HCT116 (cell line): ENCODE measurements at regions not wholly inside any gene's neighbourhood (a gene's known extent, or its start where the extent isn't known, plus 50 kb on each side); places are given as distances from the start of the nearest gene placed in this dataset.

Source experiments
- ATAC-seq: fragments of 200-7000 bp; cut with Tn5 transposase; 2 replicates; pipeline ENCODE4 v1.9.1; 2020; ENCODE audit warnings: mild to moderate bottlenecking, moderate library complexity
- BruUV-seq: library from RNA; stranded (reverse); fragments of 400-500 nt; replicated peaks from 2 replicates; lab custom pipeline; 2021; lab: Mats Ljungman, UMichigan
- CTCF ChIA-PET: fragments of 300-600 bp; sonication (Branson Sonifier 250); formaldehyde crosslinking; loops from one replicate; lab custom pipeline; 2021; ENCODE audit warnings: antibody characterized with exemption; lab: Charles Lee
- POLR2A ChIA-PET: fragments of 300-600, 350-600 bp; sonication (Branson Sonifier 250); formaldehyde crosslinking; loops from one replicate; lab custom pipeline; 2021; ENCODE audit warnings: antibody characterized with exemption; lab: Charles Lee
- RAD21 ChIA-PET, 2 experiments: fragments of 300-600 bp; sonication (Branson Sonifier 250); formaldehyde crosslinking; loops; one replicate each; lab custom pipeline; 2023; ENCODE audit warnings: low total read pairs in 2 of 2; ENCODE audit not compliant: uncharacterized antibody in 2 of 2, unreplicated experiment in 2 of 2, low non-redundant PET in 1 of 2; lab: Charles Lee
- DNase-seq: peaks from one replicate; pipeline ENCODE4 v3.0.0-alpha.2; 2010; ENCODE audit warnings: low read depth, low spot score
- H2AFZ ChIP-seq: fragments of 200-600 bp; shearing (Covaris generic), sonication (generic); 2 replicates; pipeline ENCODE4 v1.6.1; 2017; ENCODE audit warnings: low read depth, mixed run types, mixed read lengths, antibody characterized with exemption, low read length; ENCODE audit not compliant: poor library complexity, severe bottlenecking
- H3K27ac ChIP-seq: 2 replicates; pipeline ENCODE4 v1.5.1; 2012; ENCODE audit warnings: low read depth, low read length
- H3K27me3 ChIP-seq: fragments of 200-600 bp; sonication (generic); 2 replicates; pipeline ENCODE4 v1.6.1; 2016; ENCODE audit warnings: mixed run types, low read length, mixed read lengths; ENCODE audit not compliant: insufficient read depth
- H3K36me3 ChIP-seq, 2 experiments: fragments of 200-500 bp in 1 of 2; fragments of 200-600 bp in 1 of 2; sonication (Bioruptor generic) in 1 of 2; sonication (generic) in 1 of 2; 2 replicates each; pipeline versions ENCODE4 v1.5.1 to v1.6.1; 2014 to 2016; ENCODE audit warnings: low read length in 2 of 2, inconsistent platforms in 1 of 2, mixed read lengths in 1 of 2, mixed run types in 1 of 2; ENCODE audit not compliant: insufficient read depth in 2 of 2, control insufficient read depth in 1 of 2
- H3K4me1 ChIP-seq, 2 experiments: fragments of 200-600 bp in 1 of 2; sonication (generic) in 1 of 2; 2 replicates each; pipeline versions ENCODE4 v1.5.1 to v1.6.1; 2012 to 2017; ENCODE audit warnings: low read length in 2 of 2, inconsistent platforms in 1 of 2, mild to moderate bottlenecking in 1 of 2, mixed read lengths in 1 of 2, mixed run types in 1 of 2, moderate library complexity in 1 of 2; ENCODE audit not compliant: insufficient read depth in 2 of 2, control insufficient read depth in 1 of 2
- H3K4me2 ChIP-seq: fragments of 200-600 bp; sonication (generic); 2 replicates; pipeline ENCODE4 v1.6.1; 2017; ENCODE audit warnings: mixed run types, low read length, mixed read lengths
- H3K4me3 ChIP-seq, 2 experiments: fragments of 200-600 bp in 1 of 2; sonication (generic) in 1 of 2; replicated peaks in 1 of 2; 2 replicates each; pipeline ENCODE4 v1.5.1; 2011 to 2016; ENCODE audit warnings: low read length in 2 of 2, control low read depth in 1 of 2, low read depth in 1 of 2, mild to moderate bottlenecking in 1 of 2, mixed read lengths in 1 of 2, mixed run types in 1 of 2
- H3K79me2 ChIP-seq: fragments of 200-600 bp; sonication (generic); 2 replicates; pipeline ENCODE4 v1.6.1; 2017; ENCODE audit warnings: mild to moderate bottlenecking, mixed run types, low read length, moderate library complexity, mixed read lengths; ENCODE audit not compliant: insufficient read depth
- H3K9ac ChIP-seq: fragments of 200-600 bp; sonication (generic); 2 replicates; pipeline ENCODE4 v1.6.1; 2016; ENCODE audit warnings: low read length, mixed read lengths
- H3K9me2 ChIP-seq: fragments of 200-600 bp; sonication (generic), shearing (Covaris generic); 2 replicates; pipeline ENCODE4 v1.6.1; 2017; ENCODE audit warnings: mixed run types, mild to moderate bottlenecking, moderate library complexity; ENCODE audit not compliant: insufficient read depth
- H3K9me3 ChIP-seq, 2 experiments: fragments of 200-500 bp in 1 of 2; fragments of 200-600 bp in 1 of 2; sonication (Bioruptor generic) in 1 of 2; sonication (generic) in 1 of 2; 2 replicates each; pipeline ENCODE4 v1.6.1; 2014 to 2017; ENCODE audit warnings: low read length in 2 of 2, mixed read lengths in 2 of 2, inconsistent platforms in 1 of 2, low read depth in 1 of 2, mild to moderate bottlenecking in 1 of 2, mixed run types in 1 of 2, moderate library complexity in 1 of 2; ENCODE audit not compliant: control insufficient read depth in 1 of 2, insufficient read depth in 1 of 2
- H4K20me1 ChIP-seq: fragments of 200-600 bp; sonication (generic), shearing (Covaris generic); 2 replicates; pipeline ENCODE4 v1.6.1; 2017; ENCODE audit warnings: mixed run types, mild to moderate bottlenecking, moderate library complexity; ENCODE audit not compliant: insufficient read depth
- CBX3 ChIP-seq: IDR thresholded peaks from 2 replicates; pipeline ENCODE4 v1.6.1; 2012; ENCODE audit warnings: low read depth
- CTCF ChIP-seq, 3 experiments: fragments of 200-600 bp in 1 of 3; sonication (generic) in 1 of 3; IDR thresholded peaks in 2 of 3; conservative IDR thresholded peaks in 1 of 3; 2 replicates each; pipeline ENCODE4 v1.5.1; 2012 to 2017; ENCODE audit warnings: low read depth in 2 of 3, low read length in 2 of 3, antibody characterized with exemption in 1 of 3, borderline replicate concordance in 1 of 3, control low read depth in 1 of 3, mild to moderate bottlenecking in 1 of 3, mixed read lengths in 1 of 3, mixed run types in 1 of 3, moderate library complexity in 1 of 3; ENCODE audit not compliant: insufficient read depth in 1 of 3
- EZH2 ChIP-seq: fragments of 200-600 bp; sonication (generic); IDR thresholded peaks from 2 replicates; pipeline ENCODE4 v1.6.1; 2017; ENCODE audit warnings: antibody characterized with exemption, mixed run types
- JUND ChIP-seq: IDR thresholded peaks from 2 replicates; pipeline ENCODE4 v1.6.1; 2012
- MAX ChIP-seq: IDR thresholded peaks from 2 replicates; pipeline ENCODE4 v1.6.1; 2012
- POLR2A ChIP-seq: IDR thresholded peaks from 2 replicates; pipeline ENCODE4 v1.7.0; 2011; ENCODE audit warnings: borderline replicate concordance; ENCODE audit not compliant: insufficient read depth, insufficient read length; ENCODE audit errors: extremely low read depth
- RAD21 ChIP-seq: IDR thresholded peaks from 2 replicates; pipeline ENCODE4 v1.6.1; 2012; ENCODE audit warnings: low read depth, mild to moderate bottlenecking
- SIN3A ChIP-seq: IDR thresholded peaks from 2 replicates; pipeline ENCODE4 v1.6.1; 2012; ENCODE audit warnings: low read depth
- SP1 ChIP-seq: IDR thresholded peaks from 2 replicates; pipeline ENCODE4 v1.6.1; 2012; ENCODE audit warnings: low read depth
- TCF7L2 ChIP-seq: IDR thresholded peaks from 2 replicates; pipeline ENCODE4 v1.7.0; 2011; ENCODE audit warnings: borderline replicate concordance, inconsistent platforms; ENCODE audit not compliant: insufficient read depth, insufficient read length; ENCODE audit errors: extremely low read depth
- ZNF274 ChIP-seq: fragments of 200-500 bp; sonication (Bioruptor generic); IDR thresholded peaks from 2 replicates; pipeline ENCODE4 v1.6.1; 2014; ENCODE audit warnings: mild to moderate bottlenecking, low read depth, low read length, inconsistent platforms
- intact Hi-C: fragments of 100-400 bp; cut with micrococcal nuclease; formaldehyde crosslinking; loops from 2 replicates; pipeline ENCODE4 v1.10.0; 2022

GRCh38 chrX:28491941-28492340 lies 95.3 kb upstream of the IL1RAPL1 start:
- Histone ChIP-seq H3K79me2 (no peaks in the 10 kb centered on the region), H2AFZ (no peak overlapping the region), H3K9me2 (no peaks in the 10 kb centered on the region), H3K9me3 (no peaks in the 10 kb centered on the region), H3K4me1 (peaks cover 18 to 24% of the 10 kb centered on the region in 2 experiments), H3K36me3 (no peaks in the 10 kb centered on the region), H3K9ac (no peak overlapping the region), H3K27ac (no peak overlapping the region), H4K20me1 (no peaks in the 10 kb centered on the region), H3K4me2 (no peak overlapping the region), H3K4me3 (no peak overlapping the region), H3K27me3 (no peaks in the 10 kb centered on the region)
- intact Hi-C loops, result no loop called here
- TF ChIP-seq EZH2 (no peak), JUND (no peak), SIN3A (no peak), TCF7L2 (no peak), MAX (no peak), RAD21 (no peak), CBX3 (no peak), CTCF (IDR thresholded peaks at IDR 0.05 in 2 of 3, conservative IDR thresholded peaks at IDR 0.05 in 1 of 3; ENCODE audit: borderline replicate concordance in 1 of 3, insufficient read depth in 1 of 3, low read depth in 2 of 3, low read length in 2 of 3) (no peak), POLR2A (no peak), ZNF274 (no peak), SP1 (no peak)
- DNase-seq (no peak), ATAC-seq (no peak)
- CTCF ChIA-PET, result no interaction called here
- RAD21 ChIA-PET, result no interaction called here
- BruUV-seq, result no TSS peak
- POLR2A ChIA-PET, result no interaction called here
